AG10803 (cell line): ENCODE measurements at regions not wholly inside any gene's neighbourhood (a gene's known extent, or its start where the extent isn't known, plus 50 kb on each side); places are given as distances from the start of the nearest gene placed in this dataset.
"Not testable (repeated sequence)": the region's sequence is repeated elsewhere in the genome, so short reads cannot be mapped to it uniquely, and the experiment has no call there.

ENCODE experiments used
- DNase-seq: peaks from one replicate; pipeline ENCODE4 v3.0.0; 2010; ENCODE audit warnings: low read depth
- H3K4me3 ChIP-seq: 2 replicates; pipeline ENCODE4 v1.5.1; 2011; ENCODE audit warnings: mild to moderate bottlenecking, low read length, control low read depth
- TF ChIP-seq, protein P1 (sequence below): conservative IDR thresholded peaks from 2 replicates; pipeline ENCODE4 v1.5.1; 2011; ENCODE audit warnings: mild to moderate bottlenecking, low read length, control low read depth, inconsistent platforms

- no peak for DNase-seq
- H3K4me3 ChIP-seq: no peak overlapping the region
- TF ChIP-seq, protein P1, sequence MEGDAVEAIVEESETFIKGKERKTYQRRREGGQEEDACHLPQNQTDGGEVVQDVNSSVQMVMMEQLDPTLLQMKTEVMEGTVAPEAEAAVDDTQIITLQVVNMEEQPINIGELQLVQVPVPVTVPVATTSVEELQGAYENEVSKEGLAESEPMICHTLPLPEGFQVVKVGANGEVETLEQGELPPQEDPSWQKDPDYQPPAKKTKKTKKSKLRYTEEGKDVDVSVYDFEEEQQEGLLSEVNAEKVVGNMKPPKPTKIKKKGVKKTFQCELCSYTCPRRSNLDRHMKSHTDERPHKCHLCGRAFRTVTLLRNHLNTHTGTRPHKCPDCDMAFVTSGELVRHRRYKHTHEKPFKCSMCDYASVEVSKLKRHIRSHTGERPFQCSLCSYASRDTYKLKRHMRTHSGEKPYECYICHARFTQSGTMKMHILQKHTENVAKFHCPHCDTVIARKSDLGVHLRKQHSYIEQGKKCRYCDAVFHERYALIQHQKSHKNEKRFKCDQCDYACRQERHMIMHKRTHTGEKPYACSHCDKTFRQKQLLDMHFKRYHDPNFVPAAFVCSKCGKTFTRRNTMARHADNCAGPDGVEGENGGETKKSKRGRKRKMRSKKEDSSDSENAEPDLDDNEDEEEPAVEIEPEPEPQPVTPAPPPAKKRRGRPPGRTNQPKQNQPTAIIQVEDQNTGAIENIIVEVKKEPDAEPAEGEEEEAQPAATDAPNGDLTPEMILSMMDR: no peak
These were observed 153.8 kb downstream of the KLF8 start for GRCh38 chrX:56385960-56386359.

- DNase-seq: no peak
- TF ChIP-seq, protein P1: no peak
- no peak overlapping the region for H3K4me3 ChIP-seq
These were observed 165.5 kb downstream of the KLF8 start for GRCh38 chrX:56397636-56398035.

DNA sequence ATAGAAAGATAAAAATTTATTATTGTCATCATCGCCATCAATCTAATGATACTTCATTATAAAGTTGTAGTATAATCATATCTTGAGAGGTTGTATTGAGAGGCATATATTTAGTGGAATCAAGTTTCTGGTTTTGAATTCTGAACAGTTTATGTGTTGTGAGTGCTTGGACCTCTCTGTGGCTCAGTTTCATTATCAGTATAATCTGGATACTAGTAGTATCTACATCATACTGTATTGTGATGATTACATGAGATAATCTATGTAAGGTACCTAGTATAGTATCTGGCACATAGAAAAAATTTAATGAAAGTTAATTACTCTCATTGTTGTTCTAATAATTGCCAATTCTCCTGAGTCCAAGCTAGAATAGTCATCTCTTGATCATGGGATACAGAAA, 161.2 kb upstream of the UBQLN2 start:
- TF ChIP-seq, protein P1: no peak
- no peak for DNase-seq
- no peak overlapping the region for H3K4me3 ChIP-seq

GRCh38 chrX:56429581-56429980, 133.8 kb upstream of the UBQLN2 start:
- TF ChIP-seq, protein P1: no peak
- H3K4me3 ChIP-seq: no peak overlapping the region
- DNase-seq: no peak

- not testable (repeated sequence) for DNase-seq
These were observed 111.4 kb upstream of the UBQLN2 start for GRCh38 chrX:56451981-56452380.

GRCh38 chrX:56462389-56462788, 101.0 kb upstream of the UBQLN2 start:
- H3K4me3 ChIP-seq: no peak overlapping the region
- TF ChIP-seq, protein P1: no peak
- DNase-seq: no peak

More at GRCh38 chrX:56451981-56452380, 111.4 kb upstream of the UBQLN2 start:
- not testable (repeated sequence) for H3K4me3 ChIP-seq

- DNase-seq: no peak
- TF ChIP-seq, protein P1: no peak
- no peak overlapping the region for H3K4me3 ChIP-seq
These were observed 95.0 kb upstream of the UBQLN2 start for GRCh38 chrX:56468441-56468840.

GRCh38 chrX:56494923-56495322, 68.5 kb upstream of the UBQLN2 start:
- H3K4me3 ChIP-seq, DNase-seq: not testable (repeated sequence)
